SK-N-SH (cell line): ENCODE measurements at regions not wholly inside any gene's neighbourhood (a gene's known extent, or its start where the extent isn't known, plus 50 kb on each side); places are given as distances from the start of the nearest gene placed in this dataset.

Experiments used
- CHD2 ChIP-seq: fragments of 150-350 bp; IDR thresholded peaks from 2 replicates; pipeline ENCODE4 v1.6.1; 2018; ENCODE audit warnings: low read length; ENCODE audit not compliant: partially characterized antibody
- EP300 ChIP-seq, 2 experiments: IDR thresholded peaks; 2 replicates each; pipeline versions ENCODE4 v1.4.0 to v1.6.1; 2012; ENCODE audit warnings: borderline replicate concordance in 1 of 2, low read depth in 1 of 2, low read length in 1 of 2
- RCOR1 ChIP-seq: fragments of 150-350 bp; IDR thresholded peaks from 2 replicates; pipeline ENCODE4 v1.6.1; 2017; ENCODE audit warnings: antibody characterized with exemption, low read length
- TCF12 ChIP-seq: IDR thresholded peaks from 2 replicates; pipeline ENCODE4 v1.4.0; 2012
- TF ChIP-seq, protein P1 (sequence below): fragments of 200-600 bp; sonication (generic); IDR thresholded peaks from 2 replicates; pipeline ENCODE4 v1.6.1; 2017; ENCODE audit warnings: antibody characterized with exemption, mild to moderate bottlenecking, moderate library complexity
- TF ChIP-seq, protein P2 (sequence below): IDR thresholded peaks from 2 replicates; pipeline ENCODE4 v1.4.0; 2012; ENCODE audit warnings: low read depth

DNA sequence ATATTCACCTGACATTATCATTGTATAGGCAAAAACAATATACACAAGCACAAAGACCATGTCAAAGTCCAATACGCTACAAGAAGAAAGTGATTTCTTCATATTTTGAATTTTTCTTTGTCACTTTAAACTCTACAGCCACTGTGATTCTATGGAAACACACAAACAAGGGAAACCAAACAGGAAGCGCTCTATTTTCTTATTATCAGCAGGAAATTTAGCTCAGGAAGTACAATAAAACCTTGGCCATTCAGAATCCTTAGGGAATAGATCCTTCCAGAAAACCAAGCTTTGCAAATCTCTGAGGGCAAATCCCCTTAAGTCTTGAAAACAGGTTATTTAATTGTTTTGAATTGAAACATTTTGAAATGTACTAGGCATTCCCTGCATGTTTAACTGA lies 336.2 kb downstream of the EPHA4 start:
- TF ChIP-seq RCOR1 (no peak), EP300 (IDR thresholded peaks at IDR 0.05; ENCODE audit: borderline replicate concordance in 1 of 2, low read depth in 1 of 2, low read length in 1 of 2) (no peak), TCF12 (no peak), CHD2 (no peak)
- TF ChIP-seq, protein P1, sequence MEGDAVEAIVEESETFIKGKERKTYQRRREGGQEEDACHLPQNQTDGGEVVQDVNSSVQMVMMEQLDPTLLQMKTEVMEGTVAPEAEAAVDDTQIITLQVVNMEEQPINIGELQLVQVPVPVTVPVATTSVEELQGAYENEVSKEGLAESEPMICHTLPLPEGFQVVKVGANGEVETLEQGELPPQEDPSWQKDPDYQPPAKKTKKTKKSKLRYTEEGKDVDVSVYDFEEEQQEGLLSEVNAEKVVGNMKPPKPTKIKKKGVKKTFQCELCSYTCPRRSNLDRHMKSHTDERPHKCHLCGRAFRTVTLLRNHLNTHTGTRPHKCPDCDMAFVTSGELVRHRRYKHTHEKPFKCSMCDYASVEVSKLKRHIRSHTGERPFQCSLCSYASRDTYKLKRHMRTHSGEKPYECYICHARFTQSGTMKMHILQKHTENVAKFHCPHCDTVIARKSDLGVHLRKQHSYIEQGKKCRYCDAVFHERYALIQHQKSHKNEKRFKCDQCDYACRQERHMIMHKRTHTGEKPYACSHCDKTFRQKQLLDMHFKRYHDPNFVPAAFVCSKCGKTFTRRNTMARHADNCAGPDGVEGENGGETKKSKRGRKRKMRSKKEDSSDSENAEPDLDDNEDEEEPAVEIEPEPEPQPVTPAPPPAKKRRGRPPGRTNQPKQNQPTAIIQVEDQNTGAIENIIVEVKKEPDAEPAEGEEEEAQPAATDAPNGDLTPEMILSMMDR, result no peak
- TF ChIP-seq, protein P2, sequence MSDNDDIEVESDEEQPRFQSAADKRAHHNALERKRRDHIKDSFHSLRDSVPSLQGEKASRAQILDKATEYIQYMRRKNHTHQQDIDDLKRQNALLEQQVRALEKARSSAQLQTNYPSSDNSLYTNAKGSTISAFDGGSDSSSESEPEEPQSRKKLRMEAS, result no peak
